ENCODE measurements at regions not wholly inside any gene's neighbourhood (a gene's known extent, or its start where the extent isn't known, plus 50 kb on each side); places are given as distances from the start of the nearest gene placed in this dataset.

DNA sequence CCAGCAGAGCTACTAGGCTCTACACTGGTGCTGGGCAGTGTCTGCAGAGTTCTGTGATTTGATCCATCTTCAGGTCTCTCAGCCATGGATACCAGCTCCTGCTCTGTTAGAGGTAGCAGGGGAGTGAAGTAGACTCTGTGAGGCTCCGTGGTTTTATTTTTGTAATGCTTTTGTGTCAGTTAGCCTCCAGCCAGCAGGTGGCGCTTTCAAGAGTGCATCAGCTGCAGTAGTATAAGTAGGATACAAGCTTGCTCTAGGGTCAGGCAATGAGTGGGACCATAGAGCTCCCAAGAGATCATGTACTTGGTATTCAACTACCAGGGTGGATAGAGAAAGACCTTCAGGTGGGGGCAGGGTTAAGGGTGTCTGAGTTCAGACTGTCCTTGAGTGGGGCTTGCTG is 362.5 kb upstream of the TRAM1L1 start:
- TF ChIP-seq, protein P1, sequence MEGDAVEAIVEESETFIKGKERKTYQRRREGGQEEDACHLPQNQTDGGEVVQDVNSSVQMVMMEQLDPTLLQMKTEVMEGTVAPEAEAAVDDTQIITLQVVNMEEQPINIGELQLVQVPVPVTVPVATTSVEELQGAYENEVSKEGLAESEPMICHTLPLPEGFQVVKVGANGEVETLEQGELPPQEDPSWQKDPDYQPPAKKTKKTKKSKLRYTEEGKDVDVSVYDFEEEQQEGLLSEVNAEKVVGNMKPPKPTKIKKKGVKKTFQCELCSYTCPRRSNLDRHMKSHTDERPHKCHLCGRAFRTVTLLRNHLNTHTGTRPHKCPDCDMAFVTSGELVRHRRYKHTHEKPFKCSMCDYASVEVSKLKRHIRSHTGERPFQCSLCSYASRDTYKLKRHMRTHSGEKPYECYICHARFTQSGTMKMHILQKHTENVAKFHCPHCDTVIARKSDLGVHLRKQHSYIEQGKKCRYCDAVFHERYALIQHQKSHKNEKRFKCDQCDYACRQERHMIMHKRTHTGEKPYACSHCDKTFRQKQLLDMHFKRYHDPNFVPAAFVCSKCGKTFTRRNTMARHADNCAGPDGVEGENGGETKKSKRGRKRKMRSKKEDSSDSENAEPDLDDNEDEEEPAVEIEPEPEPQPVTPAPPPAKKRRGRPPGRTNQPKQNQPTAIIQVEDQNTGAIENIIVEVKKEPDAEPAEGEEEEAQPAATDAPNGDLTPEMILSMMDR (IDR thresholded peaks at IDR 0.05), result no peak
- no peak for TF ChIP-seq POLR2A (IDR thresholded peaks at IDR 0.05)
